ENCODE measurements at regions not wholly inside any gene's neighbourhood (a gene's known extent, or its start where the extent isn't known, plus 50 kb on each side); places are given as distances from the start of the nearest gene placed in this dataset.

- peak in 1 of 2 experiments; percentile 67 for DNase-seq (ENCODE audit: low read depth in 1 of 2, low spot score in 1 of 2)
- in situ Hi-C loops (cut with HindIII; ENCODE audit: low pct_unique_long_range_greater_than_20kb, low sequenced_read_pairs), result no loop called here
- no peak for TF ChIP-seq JUND (IDR thresholded peaks at IDR 0.05; ENCODE audit: low read depth)
These were observed 60.9 kb upstream of the OR4E1 start for GRCh38 chr14:21734457-21735074.

- TF ChIP-seq JUND (IDR thresholded peaks at IDR 0.05; ENCODE audit: low read depth), result no peak
- DNase-seq (ENCODE audit: low read depth in 1 of 2, low spot score in 1 of 2), result no peak
- in situ Hi-C loops (cut with HindIII; ENCODE audit: low pct_unique_long_range_greater_than_20kb, low sequenced_read_pairs), result no loop called here
These were observed 56.1 kb upstream of the OR4E1 start for GRCh38 chr14:21729703-21730233.

- no peak for TF ChIP-seq JUND (IDR thresholded peaks at IDR 0.05; ENCODE audit: low read depth)
- in situ Hi-C loops (cut with HindIII; ENCODE audit: low pct_unique_long_range_greater_than_20kb, low sequenced_read_pairs), result no loop called here
- DNase-seq (ENCODE audit: low read depth in 1 of 2, low spot score in 1 of 2), result no peak
These were observed 51.6 kb upstream of the OR4E1 start for GRCh38 chr14:21725250-21725649.

- DNase-seq (ENCODE audit: low read depth in 1 of 2, low spot score in 1 of 2), result no peak
- in situ Hi-C loops (cut with HindIII; ENCODE audit: low pct_unique_long_range_greater_than_20kb, low sequenced_read_pairs), result no loop called here
- TF ChIP-seq JUND (IDR thresholded peaks at IDR 0.05; ENCODE audit: low read depth), result no peak
These were observed 50.7 kb upstream of the OR4E1 start for GRCh38 chr14:21724090-21724973.

GRCh38 chr14:21723431-21724045, 49.9 kb upstream of the OR4E1 start:
- peak in 1 of 2 experiments; percentile 70 for DNase-seq (ENCODE audit: low read depth in 1 of 2, low spot score in 1 of 2)
- TF ChIP-seq JUND (IDR thresholded peaks at IDR 0.05; ENCODE audit: low read depth), result no peak
- in situ Hi-C loops (cut with HindIII; ENCODE audit: low pct_unique_long_range_greater_than_20kb, low sequenced_read_pairs), result no loop called here
